GM12873 (cell line): ENCODE measurements at regions not wholly inside any gene's neighbourhood (a gene's known extent, or its start where the extent isn't known, plus 50 kb on each side); places are given as distances from the start of the nearest gene placed in this dataset.

Source experiments
- CTCF ChIP-seq: IDR thresholded peaks from 2 replicates; pipeline ENCODE4 v1.5.1; 2012; ENCODE audit warnings: low read depth, mild to moderate bottlenecking, moderate library complexity, low read length, control low read depth; ENCODE audit not compliant: insufficient read depth; ENCODE audit errors: missing control alignments

GRCh38 chr3:103829723-103830326 lies 1395.0 kb downstream of the ZPLD1 start:
- TF ChIP-seq CTCF, result no peak

GRCh38 chr3:103847081-103848062 lies 1412.6 kb downstream of the ZPLD1 start:
- no peak for TF ChIP-seq CTCF

GRCh38 chr3:103851793-103852192 lies 1417.0 kb downstream of the ZPLD1 start:
- TF ChIP-seq CTCF, result no peak

GRCh38 chr3:103862415-103862814 lies 1427.6 kb downstream of the ZPLD1 start:
- TF ChIP-seq CTCF, result no peak

GRCh38 chr3:103863381-103863780 lies 1428.6 kb downstream of the ZPLD1 start:
- TF ChIP-seq CTCF, result no peak

- TF ChIP-seq CTCF, result no peak
Observed at GRCh38 chr3:103866113-103866512, 1431.3 kb downstream of the ZPLD1 start.

- TF ChIP-seq CTCF, result no peak
Observed at GRCh38 chr3:103873021-103873420, 1438.2 kb downstream of the ZPLD1 start.
